IMR-90 (cell line): ENCODE measurements at regions not wholly inside any gene's neighbourhood (a gene's known extent, or its start where the extent isn't known, plus 50 kb on each side); places are given as distances from the start of the nearest gene placed in this dataset.

Experiments used
- BHLHE40 ChIP-seq: fragments of 150-350 bp; IDR thresholded peaks from 2 replicates; pipeline ENCODE4 v1.6.1; 2016; ENCODE audit warnings: mild to moderate bottlenecking, low read depth, low read length
- CTCF ChIP-seq: conservative IDR thresholded peaks from 2 replicates; pipeline ENCODE4 v1.5.1; 2012; ENCODE audit warnings: mild to moderate bottlenecking, low read depth, low read length, improper control_type of control experiment
- MAFK ChIP-seq: IDR thresholded peaks from 2 replicates; pipeline ENCODE4 v1.6.1; 2012; ENCODE audit warnings: low read depth, low read length, improper control_type of control experiment
- MXI1 ChIP-seq: IDR thresholded peaks from 2 replicates; pipeline ENCODE4 v1.6.1; 2012; ENCODE audit warnings: low read depth, mild to moderate bottlenecking, low read length, moderate library complexity, borderline replicate concordance
- POLR2A ChIP-seq: IDR thresholded peaks from 2 replicates; pipeline ENCODE4 v1.6.1; 2012; ENCODE audit warnings: mild to moderate bottlenecking, low read depth, low read length
- RCOR1 ChIP-seq: IDR thresholded peaks from 2 replicates; pipeline ENCODE4 v1.6.1; 2012; ENCODE audit warnings: mild to moderate bottlenecking, low read length, improper control_type of control experiment; ENCODE audit not compliant: insufficient replicate concordance
- RFX5 ChIP-seq: IDR thresholded peaks from 2 replicates; pipeline ENCODE4 v1.8.0; 2012; ENCODE audit warnings: low read depth, mild to moderate bottlenecking, low read length, moderate library complexity
- SMC3 ChIP-seq: fragments of 150-350 bp; IDR thresholded peaks from 2 replicates; pipeline ENCODE4 v1.6.1; 2016; ENCODE audit warnings: low read depth, mild to moderate bottlenecking, antibody characterized with exemption, low read length, moderate library complexity

- no peak for TF ChIP-seq RCOR1
- no peak for TF ChIP-seq POLR2A
- no peak for TF ChIP-seq CTCF
- TF ChIP-seq BHLHE40: no peak
- no peak for TF ChIP-seq MAFK
- TF ChIP-seq RFX5: no peak
- no peak for TF ChIP-seq MXI1
- TF ChIP-seq SMC3: no peak
These were observed 92.0 kb downstream of the SOX1 start for GRCh38 chr13:112158961-112159360.
